H1 (cell line): ENCODE measurements at regions not wholly inside any gene's neighbourhood (a gene's known extent, or its start where the extent isn't known, plus 50 kb on each side); places are given as distances from the start of the nearest gene placed in this dataset.

Experiments
- RAD21 ChIP-seq, 2 experiments: IDR thresholded peaks in 1 of 2; conservative IDR thresholded peaks in 1 of 2; 2 replicates each; pipeline ENCODE4 v1.6.1; 2011; ENCODE audit warnings: low read depth in 2 of 2, low read length in 2 of 2, improper control_type of control experiment in 1 of 2, inconsistent platforms in 1 of 2, mild to moderate bottlenecking in 1 of 2, moderate library complexity in 1 of 2
- TF ChIP-seq, protein P1 (sequence below), 3 experiments: IDR thresholded peaks; 1 replicate in 2 of 3; 2 replicates in 1 of 3; pipeline versions ENCODE4 v1.5.1 to v1.6.1; 2011; ENCODE audit warnings: low read length in 3 of 3, mild to moderate bottlenecking in 3 of 3, inconsistent platforms in 2 of 3, low read depth in 1 of 3, moderate library complexity in 1 of 3; ENCODE audit not compliant: insufficient read depth in 1 of 3; ENCODE audit errors: control extremely low read depth in 1 of 3

DNA sequence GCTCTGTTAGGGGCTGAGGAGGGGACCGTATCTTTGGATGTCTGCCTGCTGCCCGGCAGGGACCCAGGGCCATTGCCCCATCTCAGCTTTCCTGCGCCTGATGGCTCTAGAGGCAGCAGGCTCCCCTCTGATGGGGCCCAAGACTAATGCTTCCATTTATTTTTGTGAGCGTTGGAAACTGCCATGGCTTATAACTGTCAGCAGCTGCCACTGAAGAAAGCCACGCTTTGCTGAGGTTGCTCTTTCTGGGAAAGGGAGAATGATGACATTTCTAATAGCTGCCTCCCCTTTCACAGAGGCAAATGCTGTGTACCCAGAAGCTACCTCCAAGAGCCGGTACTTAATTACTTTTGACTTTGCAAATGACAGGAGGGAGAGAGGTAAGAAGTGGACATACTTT is 103.8 kb downstream of the HAPSTR1 start (continued):
- TF ChIP-seq, protein P1, sequence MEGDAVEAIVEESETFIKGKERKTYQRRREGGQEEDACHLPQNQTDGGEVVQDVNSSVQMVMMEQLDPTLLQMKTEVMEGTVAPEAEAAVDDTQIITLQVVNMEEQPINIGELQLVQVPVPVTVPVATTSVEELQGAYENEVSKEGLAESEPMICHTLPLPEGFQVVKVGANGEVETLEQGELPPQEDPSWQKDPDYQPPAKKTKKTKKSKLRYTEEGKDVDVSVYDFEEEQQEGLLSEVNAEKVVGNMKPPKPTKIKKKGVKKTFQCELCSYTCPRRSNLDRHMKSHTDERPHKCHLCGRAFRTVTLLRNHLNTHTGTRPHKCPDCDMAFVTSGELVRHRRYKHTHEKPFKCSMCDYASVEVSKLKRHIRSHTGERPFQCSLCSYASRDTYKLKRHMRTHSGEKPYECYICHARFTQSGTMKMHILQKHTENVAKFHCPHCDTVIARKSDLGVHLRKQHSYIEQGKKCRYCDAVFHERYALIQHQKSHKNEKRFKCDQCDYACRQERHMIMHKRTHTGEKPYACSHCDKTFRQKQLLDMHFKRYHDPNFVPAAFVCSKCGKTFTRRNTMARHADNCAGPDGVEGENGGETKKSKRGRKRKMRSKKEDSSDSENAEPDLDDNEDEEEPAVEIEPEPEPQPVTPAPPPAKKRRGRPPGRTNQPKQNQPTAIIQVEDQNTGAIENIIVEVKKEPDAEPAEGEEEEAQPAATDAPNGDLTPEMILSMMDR (IDR thresholded peaks at IDR 0.05; ENCODE audit: control extremely low read depth in 1 of 3, insufficient read depth in 1 of 3, low read depth in 1 of 3, low read length in 3 of 3) = no peak
- TF ChIP-seq RAD21 (IDR thresholded peaks at IDR 0.05 in 1 of 2, conservative IDR thresholded peaks at IDR 0.05 in 1 of 2; ENCODE audit: low read depth in 2 of 2, low read length in 2 of 2) = no peak
